ENCODE measurements at regions not wholly inside any gene's neighbourhood (a gene's known extent, or its start where the extent isn't known, plus 50 kb on each side); places are given as distances from the start of the nearest gene placed in this dataset.
"Not testable (repeated sequence)": the region's sequence is repeated elsewhere in the genome, so short reads cannot be mapped to it uniquely, and the experiment has no call there.

DNA sequence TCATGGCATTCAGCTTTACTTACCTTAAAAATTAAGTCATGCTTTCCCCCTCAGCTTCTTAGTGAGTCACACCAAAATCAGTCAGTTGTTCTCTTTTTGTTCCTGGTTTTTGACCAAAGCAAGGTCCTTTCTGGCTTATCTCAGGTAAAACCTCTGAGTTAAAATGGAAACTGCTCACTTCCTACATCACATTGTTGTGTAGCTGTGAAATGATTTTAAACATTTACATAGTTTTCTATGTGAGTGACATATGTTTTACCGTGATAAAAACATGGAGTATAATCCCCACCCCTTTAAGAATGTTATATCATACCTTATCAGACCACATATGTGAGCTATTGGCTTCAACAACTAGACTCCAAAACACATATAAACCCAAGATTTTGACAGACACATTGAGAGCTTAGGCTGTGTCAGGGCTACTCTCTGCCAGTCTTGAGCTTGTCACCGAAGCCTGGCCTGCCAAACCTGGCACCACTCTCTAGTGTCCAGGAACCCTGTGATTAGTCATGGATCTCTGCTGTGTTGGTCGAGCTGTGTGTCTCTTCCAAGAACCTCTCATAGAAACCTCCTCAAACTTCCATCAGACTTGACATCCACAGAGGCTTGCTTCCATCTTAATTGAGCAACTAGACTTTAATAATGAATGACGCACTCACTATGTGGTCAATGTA lies 113.7 kb upstream of the FOXN2 start:
- no peak overlapping the region for H2AK5ac ChIP-seq (ENCODE audit: low read length, severe bottlenecking)
- no peak overlapping the region for H2BK5ac ChIP-seq (ENCODE audit: low read depth, low read length, poor library complexity, severe bottlenecking)
- 89% methylated on average over 4 of the region's 4 CpGs for WGBS
- H3K9ac ChIP-seq (ENCODE audit: low read length): no peak overlapping the region
- no peak overlapping the region for H3K18ac ChIP-seq (ENCODE audit: low read depth in 1 of 2, low read length in 2 of 2)
- H3K4ac ChIP-seq (ENCODE audit: low read depth in 1 of 2, low read length in 2 of 2): no peak overlapping the region
- H3K4me2 ChIP-seq (ENCODE audit: low read length, poor library complexity, severe bottlenecking): no peak overlapping the region
- peaks cover 3% of the 10 kb centered on the region for H3K4me1 ChIP-seq (ENCODE audit: control insufficient read depth, insufficient read depth, low read depth, low read length)
- no peaks in the 10 kb centered on the region for H3K79me1 ChIP-seq (replicated peaks; ENCODE audit: low read length, poor library complexity, severe bottlenecking)
- H3K27ac ChIP-seq (ENCODE audit: low read length, poor library complexity, severe bottlenecking): no peak overlapping the region
- H3K36me3 ChIP-seq (ENCODE audit: control insufficient read depth in 1 of 2, insufficient read depth in 2 of 2, low read depth in 1 of 2, low read length in 2 of 2): no peaks in the 10 kb centered on the region
- no peak overlapping the region for H3K4me3 ChIP-seq (ENCODE audit: insufficient read depth in 1 of 2, low read depth in 1 of 2, low read length in 2 of 2)
- H3K23ac ChIP-seq (ENCODE audit: low read length in 2 of 2): no peak overlapping the region
- H3K9me3 ChIP-seq (ENCODE audit: control insufficient read depth, low read length): no peaks in the 10 kb centered on the region
- H2BK12ac ChIP-seq (ENCODE audit: low read length in 2 of 2): no peak overlapping the region
- no peak for DNase-seq
- no peak overlapping the region for H2BK15ac ChIP-seq (ENCODE audit: low read depth, poor library complexity, severe bottlenecking)
- H3K27me3 ChIP-seq (ENCODE audit: control insufficient read depth in 1 of 2, insufficient read depth in 1 of 2, low read length in 2 of 2): no peaks in the 10 kb centered on the region
- no peak overlapping the region for H2AFZ ChIP-seq (ENCODE audit: low read depth, low read length)
- H4K91ac ChIP-seq (ENCODE audit: low read length): no peak overlapping the region
- no peak overlapping the region for H4K8ac ChIP-seq (ENCODE audit: low read length)
- no peak overlapping the region for H3K14ac ChIP-seq (ENCODE audit: low read length in 2 of 2)
- H2BK120ac ChIP-seq (ENCODE audit: low read depth, low read length): no peak overlapping the region

DNA sequence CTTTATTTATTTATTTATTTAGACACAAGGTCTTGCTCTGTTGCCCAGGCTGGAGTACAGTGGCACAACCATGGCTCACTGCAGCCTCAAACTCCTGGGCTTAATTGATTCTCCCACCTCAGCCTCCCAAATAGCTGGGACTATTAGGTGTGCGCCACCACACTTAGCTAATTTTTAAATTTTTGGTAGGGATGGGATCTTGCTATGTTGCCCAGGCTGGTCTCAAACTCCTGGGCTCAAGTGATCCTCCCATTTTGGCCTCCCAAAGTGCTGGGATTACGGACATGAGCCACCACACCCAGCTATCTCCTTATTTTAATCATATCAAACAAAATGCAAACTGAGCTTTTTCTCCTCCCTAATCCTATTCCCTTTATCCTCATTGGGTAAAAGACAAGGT lies 113.0 kb upstream of the FOXN2 start:
- not testable (repeated sequence) for H3K36me3 ChIP-seq (ENCODE audit: control insufficient read depth in 1 of 2, insufficient read depth in 2 of 2, low read depth in 1 of 2, low read length in 2 of 2); H4K8ac ChIP-seq (ENCODE audit: low read length); DNase-seq; H2BK120ac ChIP-seq (ENCODE audit: low read depth, low read length); H4K91ac ChIP-seq (ENCODE audit: low read length); H2AFZ ChIP-seq (ENCODE audit: low read depth, low read length); H3K14ac ChIP-seq (ENCODE audit: low read length in 2 of 2); H3K4ac ChIP-seq (ENCODE audit: low read depth in 1 of 2, low read length in 2 of 2); H2BK12ac ChIP-seq (ENCODE audit: low read length in 2 of 2); H3K27ac ChIP-seq (ENCODE audit: low read length, poor library complexity, severe bottlenecking); H3K4me1 ChIP-seq (ENCODE audit: control insufficient read depth, insufficient read depth, low read depth, low read length); H2BK5ac ChIP-seq (ENCODE audit: low read depth, low read length, poor library complexity, severe bottlenecking); H3K27me3 ChIP-seq (ENCODE audit: control insufficient read depth in 1 of 2, insufficient read depth in 1 of 2, low read length in 2 of 2); H2BK15ac ChIP-seq (ENCODE audit: low read depth, poor library complexity, severe bottlenecking); H3K18ac ChIP-seq (ENCODE audit: low read depth in 1 of 2, low read length in 2 of 2); H3K4me3 ChIP-seq (ENCODE audit: insufficient read depth in 1 of 2, low read depth in 1 of 2, low read length in 2 of 2); H3K9me3 ChIP-seq (ENCODE audit: control insufficient read depth, low read length); H3K4me2 ChIP-seq (ENCODE audit: low read length, poor library complexity, severe bottlenecking); H2AK5ac ChIP-seq (ENCODE audit: low read length, severe bottlenecking); H3K23ac ChIP-seq (ENCODE audit: low read length in 2 of 2); H3K9ac ChIP-seq (ENCODE audit: low read length); H3K79me1 ChIP-seq (replicated peaks; ENCODE audit: low read length, poor library complexity, severe bottlenecking)
- WGBS: 63% methylated on average over 1 of the region's 2 CpGs

DNA sequence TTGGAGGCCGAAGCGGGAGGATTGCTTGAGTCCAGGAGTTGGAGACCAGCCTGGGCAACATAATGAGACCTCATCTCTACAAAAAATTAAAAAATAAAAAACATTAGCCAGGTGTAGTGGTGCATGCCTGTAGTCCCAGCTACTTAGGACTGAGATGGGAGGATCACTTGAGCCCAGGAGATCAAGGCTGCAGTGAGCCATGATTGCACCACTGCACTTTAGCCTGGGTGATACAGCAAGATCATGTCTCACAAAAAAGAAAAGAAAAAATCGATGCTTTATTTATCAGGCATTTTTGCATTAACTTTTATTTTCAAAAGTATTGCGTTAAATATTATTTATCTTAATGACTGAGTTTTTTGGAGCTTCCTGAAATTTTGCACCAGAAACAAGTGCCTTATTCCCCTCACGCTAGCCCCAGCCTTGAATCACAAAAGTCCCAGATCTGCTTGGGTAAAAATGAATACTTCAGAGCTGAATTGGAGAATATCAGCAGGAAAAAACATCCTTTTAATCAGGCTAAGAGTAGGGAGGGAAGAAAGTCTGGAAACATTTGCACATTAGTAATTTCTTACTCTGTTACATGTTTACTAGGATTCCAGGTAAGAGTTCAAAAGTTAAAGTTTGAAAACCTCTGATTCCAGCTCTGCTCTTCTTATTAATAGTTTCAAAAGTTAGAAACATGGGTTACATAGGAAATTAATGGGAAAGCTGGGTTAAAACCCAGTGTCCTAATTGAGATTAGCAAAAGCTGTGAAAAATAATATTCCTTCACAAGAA lies 111.4 kb upstream of the FOXN2 start:
- H3K4me1 ChIP-seq (ENCODE audit: control insufficient read depth, insufficient read depth, low read depth, low read length): no peaks in the 10 kb centered on the region
- no peak overlapping the region for H3K18ac ChIP-seq (ENCODE audit: low read depth in 1 of 2, low read length in 2 of 2)
- H2BK120ac ChIP-seq (ENCODE audit: low read depth, low read length): no peak overlapping the region
- no peaks in the 10 kb centered on the region for H3K36me3 ChIP-seq (ENCODE audit: control insufficient read depth in 1 of 2, insufficient read depth in 2 of 2, low read depth in 1 of 2, low read length in 2 of 2)
- no peak overlapping the region for H3K14ac ChIP-seq (ENCODE audit: low read length in 2 of 2)
- no peak overlapping the region for H3K4me2 ChIP-seq (ENCODE audit: low read length, poor library complexity, severe bottlenecking)
- no peak overlapping the region for H3K9ac ChIP-seq (ENCODE audit: low read length)
- H3K9me3 ChIP-seq (ENCODE audit: control insufficient read depth, low read length): no peaks in the 10 kb centered on the region
- H3K4ac ChIP-seq (ENCODE audit: low read depth in 1 of 2, low read length in 2 of 2): no peak overlapping the region
- no peak overlapping the region for H3K23ac ChIP-seq (ENCODE audit: low read length in 2 of 2)
- no peaks in the 10 kb centered on the region for H3K79me1 ChIP-seq (replicated peaks; ENCODE audit: low read length, poor library complexity, severe bottlenecking)
- no peaks in the 10 kb centered on the region for H3K27me3 ChIP-seq (ENCODE audit: control insufficient read depth in 1 of 2, insufficient read depth in 1 of 2, low read length in 2 of 2)
- no peak overlapping the region for H2BK15ac ChIP-seq (ENCODE audit: low read depth, poor library complexity, severe bottlenecking)
- no peak for DNase-seq
- no peak overlapping the region for H4K8ac ChIP-seq (ENCODE audit: low read length)
- H2AK5ac ChIP-seq (ENCODE audit: low read length, severe bottlenecking): no peak overlapping the region
- no peak overlapping the region for H2BK5ac ChIP-seq (ENCODE audit: low read depth, low read length, poor library complexity, severe bottlenecking)
- H2BK12ac ChIP-seq (ENCODE audit: low read length in 2 of 2): no peak overlapping the region
- H3K4me3 ChIP-seq (ENCODE audit: insufficient read depth in 1 of 2, low read depth in 1 of 2, low read length in 2 of 2): no peak overlapping the region
- 100% methylated on average over 3 of the region's 5 CpGs for WGBS
- no peak overlapping the region for H4K91ac ChIP-seq (ENCODE audit: low read length)
- no peak overlapping the region for H2AFZ ChIP-seq (ENCODE audit: low read depth, low read length)
- no peak overlapping the region for H3K27ac ChIP-seq (ENCODE audit: low read length, poor library complexity, severe bottlenecking)

DNA sequence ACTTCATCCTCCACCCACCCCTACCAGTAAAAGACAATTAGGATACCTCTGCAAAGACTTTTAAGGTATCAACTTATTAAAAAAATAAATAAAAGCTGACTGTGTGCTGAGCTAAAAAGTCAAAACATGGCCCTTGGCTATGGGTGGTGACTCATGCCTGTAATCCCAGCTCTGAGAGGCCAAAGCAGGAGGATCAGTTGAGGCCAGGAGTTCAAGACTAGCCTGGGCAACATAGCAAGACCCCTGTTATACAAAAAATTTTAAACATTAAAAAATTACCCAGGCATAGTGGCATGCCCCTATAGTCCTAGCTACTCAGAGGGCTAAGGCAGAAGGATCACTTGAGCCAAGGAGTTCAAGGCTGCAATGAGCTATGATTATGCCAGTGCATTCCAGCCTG lies 110.8 kb upstream of the FOXN2 start:
- no peak overlapping the region for H3K14ac ChIP-seq (ENCODE audit: low read length in 2 of 2)
- no peak overlapping the region for H2BK12ac ChIP-seq (ENCODE audit: low read length in 2 of 2)
- H3K27ac ChIP-seq (ENCODE audit: low read length, poor library complexity, severe bottlenecking): no peak overlapping the region
- H4K91ac ChIP-seq (ENCODE audit: low read length): no peak overlapping the region
- no peak overlapping the region for H3K4ac ChIP-seq (ENCODE audit: low read depth in 1 of 2, low read length in 2 of 2)
- H3K4me3 ChIP-seq (ENCODE audit: insufficient read depth in 1 of 2, low read depth in 1 of 2, low read length in 2 of 2): no peak overlapping the region
- no peak overlapping the region for H3K23ac ChIP-seq (ENCODE audit: low read length in 2 of 2)
- H3K79me1 ChIP-seq (replicated peaks; ENCODE audit: low read length, poor library complexity, severe bottlenecking): no peaks in the 10 kb centered on the region
- H2BK5ac ChIP-seq (ENCODE audit: low read depth, low read length, poor library complexity, severe bottlenecking): no peak overlapping the region
- H3K9me3 ChIP-seq (ENCODE audit: control insufficient read depth, low read length): no peaks in the 10 kb centered on the region
- no peak overlapping the region for H2BK120ac ChIP-seq (ENCODE audit: low read depth, low read length)
- H3K9ac ChIP-seq (ENCODE audit: low read length): no peak overlapping the region
- no peak overlapping the region for H3K4me2 ChIP-seq (ENCODE audit: low read length, poor library complexity, severe bottlenecking)
- H2BK15ac ChIP-seq (ENCODE audit: low read depth, poor library complexity, severe bottlenecking): no peak overlapping the region
- no peak overlapping the region for H3K18ac ChIP-seq (ENCODE audit: low read depth in 1 of 2, low read length in 2 of 2)
- H3K36me3 ChIP-seq (ENCODE audit: control insufficient read depth in 1 of 2, insufficient read depth in 2 of 2, low read depth in 1 of 2, low read length in 2 of 2): no peaks in the 10 kb centered on the region
- no peak overlapping the region for H4K8ac ChIP-seq (ENCODE audit: low read length)
- H2AFZ ChIP-seq (ENCODE audit: low read depth, low read length): no peak overlapping the region
- DNase-seq: no peak
- H3K27me3 ChIP-seq (ENCODE audit: control insufficient read depth in 1 of 2, insufficient read depth in 1 of 2, low read length in 2 of 2): no peaks in the 10 kb centered on the region
- H3K4me1 ChIP-seq (ENCODE audit: control insufficient read depth, insufficient read depth, low read depth, low read length): no peaks in the 10 kb centered on the region
- H2AK5ac ChIP-seq (ENCODE audit: low read length, severe bottlenecking): no peak overlapping the region

All from mesenchymal stem cell (in vitro differentiated cells and primary cell).